ENCODE measurements at regions not wholly inside any gene's neighbourhood (a gene's known extent, or its start where the extent isn't known, plus 50 kb on each side); places are given as distances from the start of the nearest gene placed in this dataset.

GRCh38 chr5:32850817-32851496, 139.8 kb downstream of the NPR3 start:
- no peak overlapping the region for H3K4me3 ChIP-seq
- H3K36me3 ChIP-seq: no peaks in the 10 kb centered on the region
- no peak for DNase-seq
- H3K27ac ChIP-seq: no peak overlapping the region
- no peaks in the 10 kb centered on the region for H3K9me3 ChIP-seq
- intact Hi-C loops (cut with DNase I): no loop called here
- no peaks in the 10 kb centered on the region for H3K27me3 ChIP-seq
- 91 to 95% (median 95%) methylated on average over 5 of the region's 5 CpGs for WGBS, 3 donors
- TF ChIP-seq CTCF (IDR thresholded peaks at IDR 0.05) (no peak), POLR2A (IDR thresholded peaks at IDR 0.05) (no peak), EP300 (IDR thresholded peaks at IDR 0.05) (no peak)
- H3K4me1 ChIP-seq (ENCODE audit: insufficient read depth): peaks cover 2% of the 10 kb centered on the region

DNA sequence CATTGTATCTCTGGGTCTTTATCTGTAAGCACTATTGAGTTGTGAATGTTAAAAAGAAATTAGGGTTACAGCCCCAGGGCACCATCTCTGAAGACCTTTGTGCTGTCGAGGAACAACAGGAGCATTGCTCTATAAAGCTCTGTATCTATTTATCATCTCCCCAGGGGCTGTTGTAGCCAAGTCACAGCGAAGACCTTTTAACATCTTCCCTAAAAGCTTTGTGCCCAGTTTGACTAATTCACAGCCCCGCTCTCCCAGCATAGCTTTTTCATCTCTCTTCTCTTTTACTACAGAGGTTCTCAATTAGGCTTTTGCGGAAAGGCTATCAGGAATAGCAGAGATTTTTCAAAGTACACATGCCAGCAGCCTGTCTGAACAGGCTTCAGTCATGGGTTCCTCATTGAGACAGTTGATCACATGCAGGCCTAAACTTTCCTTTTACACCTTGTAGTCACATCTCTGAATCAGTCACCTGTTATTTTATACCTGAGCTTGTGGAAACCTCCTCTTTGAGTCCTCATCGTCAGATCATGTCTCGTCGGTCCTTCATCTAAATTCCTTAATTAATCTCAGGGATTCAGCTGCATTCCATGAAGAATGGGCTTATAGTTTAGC, 140.5 kb downstream of the NPR3 start:
- no peaks in the 10 kb centered on the region for H3K27me3 ChIP-seq
- no peaks in the 10 kb centered on the region for H3K9me3 ChIP-seq
- 94 to 96% (median 95%) methylated on average over 7 of the region's 7 CpGs for WGBS, 3 donors
- H3K27ac ChIP-seq: no peak overlapping the region
- H3K4me3 ChIP-seq: no peak overlapping the region
- no peaks in the 10 kb centered on the region for H3K36me3 ChIP-seq
- H3K4me1 ChIP-seq (ENCODE audit: insufficient read depth): peaks cover 2% of the 10 kb centered on the region
- no peak for DNase-seq
- intact Hi-C loops (cut with DNase I): no loop called here
- TF ChIP-seq CTCF (IDR thresholded peaks at IDR 0.05) (no peak), POLR2A (IDR thresholded peaks at IDR 0.05) (no peak), EP300 (IDR thresholded peaks at IDR 0.05) (no peak)

DNA sequence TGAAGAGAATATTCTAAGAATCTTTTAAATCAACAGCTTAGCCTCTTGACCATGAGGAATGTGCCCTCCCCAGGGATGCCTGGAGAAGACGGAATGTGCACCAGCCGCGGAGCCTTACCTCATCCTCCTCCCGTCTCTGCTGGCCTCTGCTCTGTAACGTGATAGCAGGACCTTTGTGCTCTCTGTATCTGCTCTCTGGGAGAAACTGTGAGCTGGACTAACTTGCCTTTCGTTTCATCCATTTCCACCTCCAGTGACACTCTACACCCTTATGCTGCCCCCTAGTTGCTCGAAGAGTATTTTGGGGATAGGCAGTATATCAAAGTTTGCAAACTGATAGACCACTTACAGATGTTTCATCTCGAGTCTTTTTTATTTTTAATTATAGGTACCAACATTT, 141.4 kb downstream of the NPR3 start:
- TF ChIP-seq CTCF (IDR thresholded peaks at IDR 0.05): no peak
- TF ChIP-seq EP300 (IDR thresholded peaks at IDR 0.05): no peak
- Histone ChIP-seq H3K27me3 (no peaks in the 10 kb centered on the region), H3K4me1 (ENCODE audit: insufficient read depth) (peaks cover 2% of the 10 kb centered on the region), H3K27ac (no peak overlapping the region), H3K9me3 (no peaks in the 10 kb centered on the region), H3K4me3 (no peak overlapping the region), H3K36me3 (no peaks in the 10 kb centered on the region)
- WGBS, 3 donors: 26 to 49% (median 29%) methylated on average over 8 of the region's 8 CpGs
- intact Hi-C loops (cut with DNase I): no loop called here
- no peak for DNase-seq

- no peak for TF ChIP-seq CTCF (IDR thresholded peaks at IDR 0.05)
- no peak for TF ChIP-seq EP300 (IDR thresholded peaks at IDR 0.05)
- TF ChIP-seq POLR2A (IDR thresholded peaks at IDR 0.05): no peak
- intact Hi-C loops (cut with DNase I): no loop called here
- no peaks in the 10 kb centered on the region for H3K9me3 ChIP-seq
- H3K4me3 ChIP-seq: no peak overlapping the region
- no peak overlapping the region for H3K27ac ChIP-seq
- H3K27me3 ChIP-seq: no peaks in the 10 kb centered on the region
- peaks cover 2% of the 10 kb centered on the region for H3K4me1 ChIP-seq (ENCODE audit: insufficient read depth)
- no peak for DNase-seq
- WGBS, 3 donors: 78 to 89% (median 80%) methylated on average over 1 of the region's 1 CpG
- no peaks in the 10 kb centered on the region for H3K36me3 ChIP-seq
Measured at GRCh38 chr5:32852976-32853375, 141.9 kb downstream of the NPR3 start.

Measured in ovary (tissue), 7 donors.